ENCODE measurements at regions not wholly inside any gene's neighbourhood (a gene's known extent, or its start where the extent isn't known, plus 50 kb on each side); places are given as distances from the start of the nearest gene placed in this dataset.

GRCh38 chr5:56480078-56480704, 247.1 kb upstream of the ANKRD55 start (continued):
- no peak for TF ChIP-seq CAMTA2 (CRISPR knock-in tag; IDR thresholded peaks at IDR 0.05; ENCODE audit: borderline replicate concordance)
- no peak for TF ChIP-seq NFE2 (CRISPR knock-in tag; IDR thresholded peaks at IDR 0.05)
- no peak for TF ChIP-seq CENPX (CRISPR knock-in tag; IDR thresholded peaks at IDR 0.05)
- peak; percentile 32; the same call in 1 of the 2 replicates for TF ChIP-seq KDM2A (CRISPR knock-in tag; IDR thresholded peaks at IDR 0.05; ENCODE audit: borderline replicate concordance, low read depth)
- TF ChIP-seq ZNF7 (CRISPR knock-in tag; IDR thresholded peaks at IDR 0.05): no peak
- no peak for TF ChIP-seq JARID2 (CRISPR knock-in tag; IDR thresholded peaks at IDR 0.05; ENCODE audit: insufficient replicate concordance)
- no peak for TF ChIP-seq TEAD2 (CRISPR knock-in tag; IDR thresholded peaks at IDR 0.05)
- TF ChIP-seq, protein P1, sequence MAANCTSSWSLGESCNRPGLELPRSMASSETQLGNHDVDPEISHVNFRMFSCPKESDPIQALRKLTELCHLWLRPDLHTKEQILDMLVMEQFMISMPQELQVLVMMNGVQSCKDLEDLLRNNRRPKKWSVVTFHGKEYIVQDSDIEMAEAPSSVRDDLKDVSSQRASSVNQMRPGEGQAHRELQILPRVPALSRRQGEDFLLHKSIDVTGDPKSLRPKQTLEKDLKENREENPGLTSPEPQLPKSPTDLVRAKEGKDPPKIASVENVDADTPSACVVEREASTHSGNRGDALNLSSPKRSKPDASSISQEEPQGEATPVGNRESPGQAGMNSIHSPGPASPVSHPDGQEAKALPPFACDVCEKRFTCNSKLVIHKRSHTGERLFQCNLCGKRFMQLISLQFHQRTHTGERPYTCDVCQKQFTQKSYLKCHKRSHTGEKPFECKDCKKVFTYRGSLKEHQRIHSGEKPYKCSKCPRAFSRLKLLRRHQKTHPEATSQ (CRISPR knock-in tag; IDR thresholded peaks at IDR 0.05; ENCODE audit: borderline replicate concordance): no peak
- no peak for TF ChIP-seq SRSF9 (IDR thresholded peaks at IDR 0.05; ENCODE audit: borderline replicate concordance, insufficient read depth, low read depth, low read length, poor library complexity, severe bottlenecking)
- TF ChIP-seq ZNF432 (CRISPR knock-in tag; IDR thresholded peaks at IDR 0.05; ENCODE audit: borderline replicate concordance): no peak
- TF ChIP-seq ZNF788 (CRISPR knock-in tag; IDR thresholded peaks at IDR 0.05; ENCODE audit: borderline replicate concordance): peak; percentile 47; the same call in 1 of the 2 replicates
- TF ChIP-seq SIN3A (IDR thresholded peaks at IDR 0.05; ENCODE audit: borderline replicate concordance, low read depth, low read length): no peak
- TF ChIP-seq PLRG1 (conservative IDR thresholded peaks at IDR 0.05): no peak
- no peak for TF ChIP-seq TEF (CRISPR knock-in tag; IDR thresholded peaks at IDR 0.05)
- TF ChIP-seq FOSL1 (CRISPR knock-in tag; IDR thresholded peaks at IDR 0.05; ENCODE audit: borderline replicate concordance): no peak
- no peak for TF ChIP-seq GABPB1 (CRISPR knock-in tag; IDR thresholded peaks at IDR 0.05)
- TF ChIP-seq SPEN (CRISPR knock-in tag; IDR thresholded peaks at IDR 0.05; ENCODE audit: low read depth): peak; percentile 43; the same call in 1 of the 2 replicates
- TF ChIP-seq TCF7L2 (IDR thresholded peaks at IDR 0.05; ENCODE audit: low read depth, low read length): no peak
- no peak for TF ChIP-seq ZNF790 (CRISPR knock-in tag; IDR thresholded peaks at IDR 0.05; ENCODE audit: borderline replicate concordance)
- TF ChIP-seq ZNF552 (CRISPR knock-in tag; IDR thresholded peaks at IDR 0.05; ENCODE audit: borderline replicate concordance): no peak
- TF ChIP-seq, protein P2, sequence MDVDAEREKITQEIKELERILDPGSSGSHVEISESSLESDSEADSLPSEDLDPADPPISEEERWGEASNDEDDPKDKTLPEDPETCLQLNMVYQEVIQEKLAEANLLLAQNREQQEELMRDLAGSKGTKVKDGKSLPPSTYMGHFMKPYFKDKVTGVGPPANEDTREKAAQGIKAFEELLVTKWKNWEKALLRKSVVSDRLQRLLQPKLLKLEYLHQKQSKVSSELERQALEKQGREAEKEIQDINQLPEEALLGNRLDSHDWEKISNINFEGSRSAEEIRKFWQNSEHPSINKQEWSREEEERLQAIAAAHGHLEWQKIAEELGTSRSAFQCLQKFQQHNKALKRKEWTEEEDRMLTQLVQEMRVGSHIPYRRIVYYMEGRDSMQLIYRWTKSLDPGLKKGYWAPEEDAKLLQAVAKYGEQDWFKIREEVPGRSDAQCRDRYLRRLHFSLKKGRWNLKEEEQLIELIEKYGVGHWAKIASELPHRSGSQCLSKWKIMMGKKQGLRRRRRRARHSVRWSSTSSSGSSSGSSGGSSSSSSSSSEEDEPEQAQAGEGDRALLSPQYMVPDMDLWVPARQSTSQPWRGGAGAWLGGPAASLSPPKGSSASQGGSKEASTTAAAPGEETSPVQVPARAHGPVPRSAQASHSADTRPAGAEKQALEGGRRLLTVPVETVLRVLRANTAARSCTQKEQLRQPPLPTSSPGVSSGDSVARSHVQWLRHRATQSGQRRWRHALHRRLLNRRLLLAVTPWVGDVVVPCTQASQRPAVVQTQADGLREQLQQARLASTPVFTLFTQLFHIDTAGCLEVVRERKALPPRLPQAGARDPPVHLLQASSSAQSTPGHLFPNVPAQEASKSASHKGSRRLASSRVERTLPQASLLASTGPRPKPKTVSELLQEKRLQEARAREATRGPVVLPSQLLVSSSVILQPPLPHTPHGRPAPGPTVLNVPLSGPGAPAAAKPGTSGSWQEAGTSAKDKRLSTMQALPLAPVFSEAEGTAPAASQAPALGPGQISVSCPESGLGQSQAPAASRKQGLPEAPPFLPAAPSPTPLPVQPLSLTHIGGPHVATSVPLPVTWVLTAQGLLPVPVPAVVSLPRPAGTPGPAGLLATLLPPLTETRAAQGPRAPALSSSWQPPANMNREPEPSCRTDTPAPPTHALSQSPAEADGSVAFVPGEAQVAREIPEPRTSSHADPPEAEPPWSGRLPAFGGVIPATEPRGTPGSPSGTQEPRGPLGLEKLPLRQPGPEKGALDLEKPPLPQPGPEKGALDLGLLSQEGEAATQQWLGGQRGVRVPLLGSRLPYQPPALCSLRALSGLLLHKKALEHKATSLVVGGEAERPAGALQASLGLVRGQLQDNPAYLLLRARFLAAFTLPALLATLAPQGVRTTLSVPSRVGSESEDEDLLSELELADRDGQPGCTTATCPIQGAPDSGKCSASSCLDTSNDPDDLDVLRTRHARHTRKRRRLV (CRISPR knock-in tag; IDR thresholded peaks at IDR 0.05): 0 out of 2 replicates have a peak, but pooled peaks have one; percentile 66
- no peak for TF ChIP-seq ZNF724P (CRISPR knock-in tag; IDR thresholded peaks at IDR 0.05; ENCODE audit: borderline replicate concordance)
- 0 out of 2 replicates have a peak, but pooled peaks have one; percentile 27 for TF ChIP-seq TMF1 (CRISPR knock-in tag; IDR thresholded peaks at IDR 0.05; ENCODE audit: low read depth)
- peak; percentile 93 for TF ChIP-seq TCF7 (IDR thresholded peaks at IDR 0.05; ENCODE audit: low read depth)
- TF ChIP-seq KLF12 (CRISPR knock-in tag; IDR thresholded peaks at IDR 0.05; ENCODE audit: borderline replicate concordance): no peak

All from HepG2 (cell line).